AG04450 (cell line): ENCODE measurements at regions not wholly inside any gene's neighbourhood (a gene's known extent, or its start where the extent isn't known, plus 50 kb on each side); places are given as distances from the start of the nearest gene placed in this dataset.

Source experiments
- CTCF ChIA-PET: fragments of 300-600, 350-600 bp; formaldehyde crosslinking; extraction: SDS; loops from one replicate; lab custom pipeline; 2022; ENCODE audit warnings: antibody characterized with exemption, inconsistent platforms; lab: Charles Lee
- POLR2A ChIA-PET: fragments of 350-600 bp; formaldehyde crosslinking; extraction: SDS; loops from one replicate; lab custom pipeline; 2021; ENCODE audit warnings: antibody characterized with exemption, inconsistent platforms; lab: Yijun Ruan, JAX
- DNase-seq: peaks from one replicate; pipeline ENCODE4 v3.0.0-alpha.2; 2011; ENCODE audit warnings: low read depth, low spot score
- H3K27ac ChIP-seq: one replicate; pipeline ENCODE4 v1.5.1; 2012; ENCODE audit warnings: low read depth, low read length, control low read depth
- H3K27me3 ChIP-seq: one replicate; pipeline ENCODE4 v1.6.0; 2012; ENCODE audit warnings: low read length; ENCODE audit not compliant: control insufficient read depth, insufficient read depth
- H3K4me3 ChIP-seq: 2 replicates; pipeline ENCODE4 v1.5.1; 2011; ENCODE audit warnings: mild to moderate bottlenecking, low read depth, low read length, control low read depth
- H3K9me3 ChIP-seq: 2 replicates; pipeline ENCODE4 v1.5.1; 2012; ENCODE audit warnings: low read length; ENCODE audit not compliant: control insufficient read depth, insufficient read depth
- TF ChIP-seq, protein P1 (sequence below): IDR thresholded peaks from 2 replicates; pipeline ENCODE4 v1.5.1; 2011; ENCODE audit warnings: low read depth, low read length, control low read depth, inconsistent platforms

GRCh38 chr9:85408494-85408893, 333.3 kb downstream of the AGTPBP1 start:
- ChIA-PET CTCF (no interaction called here), POLR2A (no interaction called here)
- Histone ChIP-seq H3K9me3 (peaks cover 15% of the 10 kb centered on the region; the same call in 1 of the 2 replicates), H3K27me3 (no peaks in the 10 kb centered on the region), H3K27ac (no peak overlapping the region), H3K4me3 (no peak overlapping the region)
- TF ChIP-seq, protein P1, sequence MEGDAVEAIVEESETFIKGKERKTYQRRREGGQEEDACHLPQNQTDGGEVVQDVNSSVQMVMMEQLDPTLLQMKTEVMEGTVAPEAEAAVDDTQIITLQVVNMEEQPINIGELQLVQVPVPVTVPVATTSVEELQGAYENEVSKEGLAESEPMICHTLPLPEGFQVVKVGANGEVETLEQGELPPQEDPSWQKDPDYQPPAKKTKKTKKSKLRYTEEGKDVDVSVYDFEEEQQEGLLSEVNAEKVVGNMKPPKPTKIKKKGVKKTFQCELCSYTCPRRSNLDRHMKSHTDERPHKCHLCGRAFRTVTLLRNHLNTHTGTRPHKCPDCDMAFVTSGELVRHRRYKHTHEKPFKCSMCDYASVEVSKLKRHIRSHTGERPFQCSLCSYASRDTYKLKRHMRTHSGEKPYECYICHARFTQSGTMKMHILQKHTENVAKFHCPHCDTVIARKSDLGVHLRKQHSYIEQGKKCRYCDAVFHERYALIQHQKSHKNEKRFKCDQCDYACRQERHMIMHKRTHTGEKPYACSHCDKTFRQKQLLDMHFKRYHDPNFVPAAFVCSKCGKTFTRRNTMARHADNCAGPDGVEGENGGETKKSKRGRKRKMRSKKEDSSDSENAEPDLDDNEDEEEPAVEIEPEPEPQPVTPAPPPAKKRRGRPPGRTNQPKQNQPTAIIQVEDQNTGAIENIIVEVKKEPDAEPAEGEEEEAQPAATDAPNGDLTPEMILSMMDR = no peak
- DNase-seq = no peak

DNA sequence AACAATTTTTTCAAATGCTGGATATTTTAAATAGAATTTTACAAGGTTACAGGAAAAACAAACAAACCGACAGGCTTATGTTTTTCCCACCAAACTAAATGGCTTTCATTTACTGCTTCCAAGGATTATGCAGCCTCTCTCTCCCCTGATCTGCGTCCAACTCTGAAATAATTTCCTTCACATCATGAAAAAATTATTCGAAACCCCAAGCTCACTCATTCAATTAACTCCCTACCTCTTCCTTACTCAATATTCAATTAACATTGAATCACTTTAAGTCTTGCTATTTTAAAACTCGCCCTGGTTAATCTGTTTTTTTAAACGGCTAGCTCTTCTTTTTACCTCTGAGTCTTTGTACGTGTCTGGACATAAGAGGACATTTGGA, 336.2 kb downstream of the AGTPBP1 start:
- no peak overlapping the region for H3K4me3 ChIP-seq
- no peak overlapping the region for H3K27ac ChIP-seq
- ChIA-PET POLR2A (no interaction called here), CTCF (no interaction called here)
- TF ChIP-seq, protein P1 = no peak
- DNase-seq = no peak
- H3K9me3 ChIP-seq = peaks cover 21% of the 10 kb centered on the region; the same call in 1 of the 2 replicates
- H3K27me3 ChIP-seq = no peaks in the 10 kb centered on the region

GRCh38 chr9:85404911-85405565, 336.7 kb downstream of the AGTPBP1 start:
- ChIA-PET CTCF (no interaction called here), POLR2A (no interaction called here)
- TF ChIP-seq, protein P1 = no peak
- no peak for DNase-seq
- Histone ChIP-seq H3K27ac (no peak overlapping the region), H3K9me3 (peaks cover 15% of the 10 kb centered on the region; the same call in 1 of the 2 replicates), H3K27me3 (no peaks in the 10 kb centered on the region), H3K4me3 (no peak overlapping the region)

DNA sequence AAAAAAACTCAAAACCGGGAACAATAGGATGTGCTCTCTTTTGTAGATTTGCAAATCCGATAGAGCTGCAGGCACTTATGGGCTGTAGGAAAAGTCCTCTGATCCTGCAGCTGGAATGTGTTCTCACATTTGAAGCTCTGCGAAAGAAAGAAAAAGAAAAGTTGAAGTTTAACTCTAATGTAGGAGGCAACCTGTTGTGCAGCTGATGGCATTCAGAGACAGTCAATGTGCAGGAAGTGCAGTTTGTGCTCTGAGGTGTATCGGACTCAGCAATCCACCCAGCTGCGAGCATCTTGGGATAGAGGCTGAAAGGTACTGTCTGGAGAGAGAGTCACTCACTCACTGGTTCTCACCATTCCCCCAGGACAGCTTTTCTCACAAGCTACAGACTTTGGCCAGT, 339.2 kb downstream of the AGTPBP1 start:
- Histone ChIP-seq H3K4me3 (no peak overlapping the region), H3K27ac (no peak overlapping the region), H3K27me3 (no peaks in the 10 kb centered on the region), H3K9me3 (peaks cover 17% of the 10 kb centered on the region; the same call in 1 of the 2 replicates)
- ChIA-PET POLR2A (no interaction called here), CTCF (no interaction called here)
- TF ChIP-seq, protein P1 = no peak
- DNase-seq = no peak

GRCh38 chr9:85401998-85402397, 339.8 kb downstream of the AGTPBP1 start:
- DNase-seq = no peak
- no peak overlapping the region for H3K27ac ChIP-seq
- TF ChIP-seq, protein P1 = no peak
- ChIA-PET CTCF (no interaction called here), POLR2A (no interaction called here)
- peaks cover 15% of the 10 kb centered on the region; the same call in 1 of the 2 replicates for H3K9me3 ChIP-seq
- no peak overlapping the region for H3K4me3 ChIP-seq
- H3K27me3 ChIP-seq = no peaks in the 10 kb centered on the region
